CD4-positive, alpha-beta T cell treated with Interleukin-2 at 100 ng/mL for 4 hours (primary cell): ENCODE measurements at regions not wholly inside any gene's neighbourhood (a gene's known extent, or its start where the extent isn't known, plus 50 kb on each side); places are given as distances from the start of the nearest gene placed in this dataset.

Experiments used
- DNase-seq: peaks from one replicate; pipeline ENCODE4 v3.0.0-alpha.2; 2020; ENCODE audit warnings: low spot score

GRCh38 chr5:74342948-74343682 is 297.4 kb downstream of the ENC1 start:
- no peak for DNase-seq

DNA sequence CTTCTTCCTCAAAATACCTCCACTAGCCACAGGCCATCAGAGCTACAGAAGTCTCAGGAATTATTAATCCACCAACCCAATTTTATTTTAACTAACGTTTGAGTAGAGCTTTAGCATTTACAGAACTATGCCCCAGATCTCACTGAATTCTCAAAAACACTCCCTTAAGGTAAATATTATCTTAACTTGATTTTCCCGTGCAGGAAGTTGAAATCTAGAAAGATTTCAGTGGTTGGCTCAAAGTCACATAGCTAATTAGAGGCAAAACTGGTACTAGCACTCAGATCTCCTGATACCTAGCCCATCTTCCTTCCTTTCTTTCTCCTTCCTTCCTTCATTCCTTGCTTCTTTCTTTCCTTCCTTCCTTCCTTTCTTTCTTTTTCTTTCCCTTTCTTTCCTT is 298.3 kb downstream of the ENC1 start:
- no peak for DNase-seq

- DNase-seq = no peak
These were observed 299.3 kb downstream of the ENC1 start for GRCh38 chr5:74341221-74341620.

DNA sequence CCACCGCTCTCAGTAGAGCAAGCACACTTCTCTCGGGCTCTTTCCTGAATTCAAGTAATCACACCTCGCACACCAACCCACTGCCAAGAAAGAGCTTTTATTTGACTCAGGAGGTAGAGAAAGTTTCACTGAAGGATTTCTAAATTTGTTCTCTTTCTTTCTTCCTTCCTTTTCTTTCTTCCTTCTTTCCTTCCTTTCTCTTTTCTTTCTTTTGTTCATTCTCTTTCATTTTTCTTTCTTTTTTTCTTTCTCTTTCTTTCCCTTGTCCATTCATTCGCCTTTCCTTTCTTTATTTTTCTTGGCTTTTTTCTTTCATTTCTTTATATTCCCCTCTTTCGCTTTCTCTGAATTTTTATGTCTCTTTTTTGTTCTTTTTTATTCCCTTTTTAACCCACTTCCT is 300.1 kb downstream of the ENC1 start:
- no peak for DNase-seq

- no peak for DNase-seq
These were observed 302.6 kb downstream of the ENC1 start for GRCh38 chr5:74337984-74338310.

GRCh38 chr5:74337254-74337983 is 303.1 kb downstream of the ENC1 start:
- no peak for DNase-seq

DNA sequence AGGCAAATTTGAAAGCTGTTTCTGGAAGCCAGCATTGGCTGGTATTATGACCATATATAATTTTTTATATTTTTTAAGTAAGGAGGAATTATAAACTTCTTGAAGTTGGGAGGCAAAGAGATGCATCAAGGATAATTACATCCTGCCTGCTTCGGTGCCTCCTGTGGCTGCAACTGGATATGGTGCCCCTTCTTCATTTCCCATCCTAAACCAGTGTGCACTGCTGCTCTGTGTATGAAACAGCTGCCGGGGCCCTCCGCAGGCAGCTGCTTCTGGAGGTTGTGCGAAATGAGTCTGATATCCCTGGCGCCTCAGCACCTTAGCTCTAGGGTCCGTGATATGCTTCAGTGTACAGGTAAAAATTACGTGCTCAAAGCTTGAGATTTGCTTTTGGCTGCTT is 304.2 kb downstream of the ENC1 start:
- no peak for DNase-seq

GRCh38 chr5:74334762-74335384 is 305.7 kb downstream of the ENC1 start:
- no peak for DNase-seq

GRCh38 chr5:74334062-74334761 is 306.3 kb downstream of the ENC1 start:
- no peak for DNase-seq

DNA sequence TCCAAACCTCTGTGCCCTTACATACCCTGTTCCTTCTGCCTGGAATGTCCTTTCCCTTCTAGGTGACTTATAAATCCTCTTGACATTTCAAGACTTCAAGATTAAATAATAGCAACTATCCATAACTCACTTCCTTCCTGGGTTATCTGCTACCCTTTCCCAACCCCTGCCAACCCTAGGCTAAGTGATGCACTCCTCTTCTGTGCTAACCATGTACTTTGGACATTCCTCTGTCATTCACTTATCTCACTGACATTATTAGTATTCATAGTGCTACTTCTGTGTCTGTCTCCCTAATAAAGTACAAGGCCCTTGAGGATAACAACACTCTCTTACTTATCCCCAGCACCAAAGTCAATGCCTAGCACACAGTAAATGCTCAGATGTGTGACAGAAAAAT is 307.1 kb downstream of the ENC1 start:
- DNase-seq = no peak

- no peak for DNase-seq
These were observed 307.8 kb downstream of the ENC1 start for GRCh38 chr5:74332682-74333081.

DNA sequence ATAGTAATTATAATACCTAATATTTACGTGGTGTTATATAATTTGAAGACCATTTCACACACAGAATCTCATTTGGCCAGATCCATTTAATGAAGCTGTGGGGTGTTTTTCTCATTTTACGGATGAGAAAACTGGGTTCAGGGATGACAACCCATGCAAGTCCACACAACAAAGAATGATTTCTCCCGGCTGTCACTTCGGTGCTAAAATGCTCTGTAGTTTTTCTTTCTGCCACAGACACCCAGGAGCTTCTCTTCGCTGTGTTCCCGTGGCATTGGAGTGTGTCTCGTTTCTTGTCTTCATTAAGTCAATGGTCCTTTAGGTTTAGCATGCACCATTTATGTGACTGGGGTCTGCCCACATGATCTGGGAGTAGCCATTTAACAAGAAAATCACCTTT is 308.5 kb downstream of the ENC1 start:
- DNase-seq = no peak

- no peak for DNase-seq
These were observed 312.3 kb downstream of the ENC1 start for GRCh38 chr5:74328221-74328630.

GRCh38 chr5:74327339-74327685 is 313.2 kb downstream of the ENC1 start:
- no peak for DNase-seq

DNA sequence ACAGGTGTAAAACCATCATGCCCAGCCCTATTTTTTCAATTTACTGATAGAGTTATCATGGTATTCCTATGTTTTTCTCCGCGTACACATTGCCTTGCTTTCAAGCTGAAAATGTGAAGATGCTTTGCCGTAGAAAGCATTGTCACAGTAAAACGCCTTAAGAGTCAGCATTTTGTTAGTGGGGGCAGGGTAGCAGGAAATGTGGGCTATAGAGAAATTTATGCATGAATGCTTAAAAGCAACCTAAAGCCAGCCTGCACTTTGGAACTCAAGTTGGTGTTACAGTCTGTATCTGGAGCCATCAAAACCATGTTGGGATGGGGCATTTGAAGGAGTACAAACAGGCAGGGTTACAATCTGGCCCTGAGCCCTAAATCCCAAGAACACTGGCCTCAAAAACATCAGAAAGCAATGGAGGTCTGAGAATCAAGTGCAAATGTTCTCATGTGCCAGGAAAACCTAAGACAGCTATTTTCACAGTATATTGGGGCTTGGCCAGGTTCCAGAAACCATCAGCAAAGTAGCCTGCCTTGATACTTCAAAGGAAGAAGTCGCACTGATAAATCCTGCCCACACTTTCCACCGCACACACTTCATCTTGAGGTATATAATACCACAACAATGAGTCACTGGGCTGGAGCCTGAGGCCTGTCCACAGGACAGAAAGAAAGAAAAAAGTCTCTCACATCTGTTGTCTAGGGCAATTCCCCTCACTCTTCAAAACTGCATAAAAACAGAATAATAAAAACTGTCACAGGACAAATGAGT is 313.8 kb downstream of the ENC1 start:
- DNase-seq = peak; percentile 62

GRCh38 chr5:74325866-74326265 is 314.7 kb downstream of the ENC1 start:
- no peak for DNase-seq

DNA sequence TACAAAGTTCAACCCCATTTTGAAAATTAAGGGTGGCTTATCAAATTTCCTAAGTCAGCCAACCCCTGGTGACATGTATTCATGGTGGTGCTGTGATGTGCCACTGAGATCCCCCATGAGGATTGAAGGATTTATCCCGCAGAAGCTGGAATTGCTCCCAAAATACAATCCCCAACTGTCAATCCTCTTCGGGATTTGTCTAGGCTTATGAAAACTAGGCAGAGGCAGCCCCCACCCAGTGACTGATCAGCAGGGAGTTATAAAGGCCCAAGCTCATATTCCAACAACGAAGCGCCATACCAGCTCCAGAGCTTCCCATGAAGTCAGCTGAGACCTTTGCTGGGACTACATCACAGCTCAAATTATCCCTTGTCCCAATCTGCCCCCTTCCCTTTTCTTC is 316.0 kb downstream of the ENC1 start:
- DNase-seq = no peak

GRCh38 chr5:74322944-74323343 is 317.6 kb downstream of the ENC1 start:
- no peak for DNase-seq

DNA sequence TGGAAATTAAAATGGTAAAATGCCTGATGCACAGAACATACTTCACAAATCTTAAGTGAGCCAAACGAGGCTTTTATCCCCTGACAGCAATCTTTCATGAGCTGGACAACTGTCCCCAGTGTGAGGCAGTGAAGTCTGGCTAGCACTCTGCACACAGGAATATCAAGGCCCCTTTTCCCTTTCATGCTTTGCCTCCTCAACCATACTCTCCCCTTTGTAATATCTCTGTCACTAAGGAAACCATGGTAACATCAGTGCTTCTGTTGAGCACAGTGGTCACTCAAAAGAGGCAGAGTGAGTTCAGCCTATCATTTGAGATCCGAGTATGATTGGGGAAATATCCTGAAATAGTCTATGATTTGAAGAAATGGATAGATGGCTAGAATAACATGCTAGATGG is 318.3 kb downstream of the ENC1 start:
- no peak for DNase-seq

DNA sequence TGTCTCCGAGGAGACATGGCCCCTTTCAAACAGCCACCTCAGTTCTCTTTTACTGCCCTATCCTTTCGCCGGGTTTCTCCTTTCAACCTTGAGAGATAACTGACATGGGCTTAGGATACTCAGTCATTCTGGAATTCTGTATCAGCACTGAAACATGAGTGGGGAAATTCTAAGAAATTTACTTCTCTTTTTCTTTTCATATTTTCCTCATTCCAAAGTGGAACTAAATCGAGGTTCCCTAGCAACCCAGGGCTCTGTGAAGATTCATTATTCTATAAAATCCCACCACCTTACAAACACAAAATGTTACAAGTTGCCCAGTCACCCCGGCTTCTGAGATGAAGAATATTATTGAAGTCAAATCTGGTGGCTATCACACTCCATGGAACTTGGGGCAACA is 319.2 kb downstream of the ENC1 start:
- DNase-seq = no peak

DNA sequence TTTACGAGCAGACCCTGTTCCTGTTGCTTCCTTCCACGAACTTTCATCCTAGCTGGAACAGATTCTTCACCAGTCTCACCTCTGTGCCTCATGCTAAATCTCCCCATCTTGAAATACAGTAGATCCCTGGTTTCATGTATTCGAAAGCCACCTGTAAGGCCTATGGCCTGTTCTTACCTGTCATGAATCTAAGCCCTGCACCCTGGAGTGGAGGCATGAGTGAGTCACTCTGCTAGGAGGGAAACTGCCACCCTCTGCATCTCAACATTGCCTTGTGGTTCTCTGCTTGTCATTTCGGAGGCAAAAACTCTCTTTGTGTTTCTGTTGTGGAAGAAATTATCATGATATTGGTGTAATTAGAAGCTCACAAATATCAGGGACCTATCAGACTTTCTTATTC is 320.0 kb downstream of the ENC1 start:
- DNase-seq = no peak

- no peak for DNase-seq
These were observed 321.5 kb downstream of the ENC1 start for GRCh38 chr5:74319076-74319475.
